Endodermal cell (in vitro differentiated cells): ENCODE measurements at regions not wholly inside any gene's neighbourhood (a gene's known extent, or its start where the extent isn't known, plus 50 kb on each side); places are given as distances from the start of the nearest gene placed in this dataset.
A peak's percentile ranks its signal among the peaks of the same experiment; 100 is the strongest.
"Not testable (repeated sequence)": the region's sequence is repeated elsewhere in the genome, so short reads cannot be mapped to it uniquely, and the experiment has no call there.

Experiments
- DNase-seq: peaks from one replicate; pipeline ENCODE4 v3.0.0-alpha.2; 2017
- H3K27ac ChIP-seq: 2 replicates; pipeline ENCODE4 v1.5.1; 2013; ENCODE audit warnings: mild to moderate bottlenecking, low read depth, low read length, moderate library complexity
- H3K27me3 ChIP-seq: 2 replicates; pipeline ENCODE4 v1.6.1; 2013; ENCODE audit warnings: mild to moderate bottlenecking, low read length, moderate library complexity; ENCODE audit not compliant: insufficient read depth, control insufficient read depth, poor library complexity, severe bottlenecking
- H3K36me3 ChIP-seq: 2 replicates; pipeline ENCODE4 v1.7.0; 2013; ENCODE audit warnings: mild to moderate bottlenecking, low read length, moderate library complexity; ENCODE audit not compliant: control insufficient read depth, insufficient read depth
- H3K4me1 ChIP-seq: one replicate; pipeline ENCODE4 v1.7.0; 2013; ENCODE audit warnings: low read length; ENCODE audit not compliant: control insufficient read depth, insufficient read depth
- H3K4me3 ChIP-seq: 2 replicates; pipeline ENCODE4 v1.5.1; 2013; ENCODE audit warnings: mild to moderate bottlenecking, low read length, moderate library complexity
- H3K9ac ChIP-seq: 2 replicates; pipeline ENCODE4 v1.6.1; 2013; ENCODE audit warnings: mild to moderate bottlenecking, low read length, moderate library complexity; ENCODE audit not compliant: poor library complexity, severe bottlenecking; ENCODE audit errors: extremely low read depth
- H3K9me3 ChIP-seq: 2 replicates; pipeline ENCODE4 v1.6.1; 2013; ENCODE audit warnings: mild to moderate bottlenecking, low read length, moderate library complexity; ENCODE audit not compliant: control insufficient read depth
- H3K27ac Mint-ChIP-seq: 2 replicates; pipeline ENCODE4 v1.8.0; 2020; ENCODE audit warnings: mixed read lengths
- H3K27me3 Mint-ChIP-seq: 2 replicates; pipeline ENCODE4 v1.8.0; 2021; ENCODE audit warnings: mild to moderate bottlenecking, mixed read lengths; ENCODE audit not compliant: insufficient read depth
- H3K36me3 Mint-ChIP-seq: 2 replicates; pipeline ENCODE4 v1.8.0; 2020; ENCODE audit warnings: low read depth, mixed read lengths
- H3K4me1 Mint-ChIP-seq: 2 replicates; pipeline ENCODE4 v1.8.0; 2020; ENCODE audit warnings: mixed read lengths
- H3K4me3 Mint-ChIP-seq: 2 replicates; pipeline ENCODE4 v1.8.0; 2020; ENCODE audit warnings: mild to moderate bottlenecking, moderate library complexity, mixed read lengths
- H3K9me3 Mint-ChIP-seq: 2 replicates; pipeline ENCODE4 v1.8.0; 2020; ENCODE audit warnings: mild to moderate bottlenecking, mixed read lengths
- CTCF ChIP-seq: fragments of 200-600 bp; sonication (generic); conservative IDR thresholded peaks from 2 replicates; pipeline ENCODE4 v1.5.0; 2021; ENCODE audit warnings: antibody characterized with exemption, mild to moderate bottlenecking
- WGBS, 2 experiments: methylation state at CpG; one replicate each; pipeline versions ENCODE4 v1.1.5 to v1.1.7; 2013; ENCODE audit warnings: missing lambda C conversion rate in 2 of 2, mixed read lengths in 1 of 2; ENCODE audit not compliant: insufficient coverage in 1 of 2, insufficient read length in 1 of 2; 5-methylcytosine and 5-hydroxymethylcytosine counted together

GRCh38 chr1:74949348-74949747, 184.8 kb upstream of the LHX8 start:
- H3K4me1 ChIP-seq, H3K27ac ChIP-seq, H3K4me1 Mint-ChIP-seq, H3K4me3 Mint-ChIP-seq, H3K9ac ChIP-seq, H3K27ac Mint-ChIP-seq, H3K36me3 ChIP-seq, H3K9me3 Mint-ChIP-seq, DNase-seq, H3K9me3 ChIP-seq, H3K36me3 Mint-ChIP-seq, H3K4me3 ChIP-seq, H3K27me3 ChIP-seq: not testable (repeated sequence)
- WGBS, 2 experiments: 82 to 92% methylated on average over 2 of the region's 2 CpGs
- TF ChIP-seq CTCF: peak; percentile 46
- peaks cover 14% of the 10 kb centered on the region for H3K27me3 Mint-ChIP-seq

- WGBS, 2 experiments: 94 to 100% methylated on average over 3 to 17 of the region's 23 CpGs
- H3K27ac ChIP-seq, H3K4me3 ChIP-seq, H3K36me3 Mint-ChIP-seq, H3K9me3 ChIP-seq, H3K4me1 Mint-ChIP-seq, H3K27me3 ChIP-seq, H3K36me3 ChIP-seq, H3K27ac Mint-ChIP-seq, H3K9me3 Mint-ChIP-seq, DNase-seq, H3K27me3 Mint-ChIP-seq, H3K9ac ChIP-seq, H3K4me1 ChIP-seq, H3K4me3 Mint-ChIP-seq: not testable (repeated sequence)
Observed at GRCh38 chr1:74951981-74952380, 182.2 kb upstream of the LHX8 start.

- no peak for DNase-seq
- H3K27ac Mint-ChIP-seq: no peak overlapping the region
Observed at GRCh38 chr1:74952786-74953185, 181.4 kb upstream of the LHX8 start.

More at GRCh38 chr1:74952786-74953185, 181.4 kb upstream of the LHX8 start:
- no peak overlapping the region for H3K4me3 ChIP-seq
- no peak overlapping the region for H3K9ac ChIP-seq
- H3K27me3 ChIP-seq: peaks cover 5% of the 10 kb centered on the region
- Mint-ChIP-seq H3K4me3 (no peak overlapping the region), H3K9me3 (no peaks in the 10 kb centered on the region), H3K36me3 (no peaks in the 10 kb centered on the region), H3K27me3 (peaks cover 6% of the 10 kb centered on the region), H3K4me1 (peaks cover 6% of the 10 kb centered on the region)
- no peaks in the 10 kb centered on the region for H3K36me3 ChIP-seq
- H3K27ac ChIP-seq: no peak overlapping the region
- 75 to 85% methylated on average over 3 of the region's 3 CpGs for WGBS, 2 experiments
- H3K4me1 ChIP-seq: no peaks in the 10 kb centered on the region
- no peaks in the 10 kb centered on the region for H3K9me3 ChIP-seq
- no peak for TF ChIP-seq CTCF
